Fibroblast of skin of right biceps (primary cell): ENCODE measurements at regions not wholly inside any gene's neighbourhood (a gene's known extent, or its start where the extent isn't known, plus 50 kb on each side); places are given as distances from the start of the nearest gene placed in this dataset.
A peak's percentile ranks its signal among the peaks of the same experiment; 100 is the strongest.
"Not testable (repeated sequence)": the region's sequence is repeated elsewhere in the genome, so short reads cannot be mapped to it uniquely, and the experiment has no call there.

Source experiments
- DNase-seq: peaks from one replicate; pipeline ENCODE4 v3.0.0-alpha.2; 2013

DNA sequence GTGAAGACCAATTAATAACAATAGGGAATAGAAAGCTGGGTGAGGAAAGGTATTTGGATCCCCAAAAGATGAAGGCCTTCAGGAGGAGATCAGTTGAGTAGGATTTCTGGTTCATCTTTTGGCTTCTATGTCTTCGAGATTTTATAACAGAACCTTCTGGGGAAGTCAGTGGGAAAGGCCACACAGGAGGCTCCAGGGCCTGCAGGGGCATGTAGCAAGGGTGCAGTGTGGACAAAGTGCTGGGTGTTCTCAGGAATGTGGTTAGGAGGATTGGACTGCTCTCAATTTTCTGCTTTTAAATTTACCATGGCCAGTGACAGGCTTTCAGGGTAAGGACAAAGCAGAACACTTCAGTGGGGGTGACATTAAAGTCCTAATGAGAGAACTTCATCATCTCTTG lies 378.0 kb downstream of the CCSER2 start:
- DNase-seq: no peak

DNA sequence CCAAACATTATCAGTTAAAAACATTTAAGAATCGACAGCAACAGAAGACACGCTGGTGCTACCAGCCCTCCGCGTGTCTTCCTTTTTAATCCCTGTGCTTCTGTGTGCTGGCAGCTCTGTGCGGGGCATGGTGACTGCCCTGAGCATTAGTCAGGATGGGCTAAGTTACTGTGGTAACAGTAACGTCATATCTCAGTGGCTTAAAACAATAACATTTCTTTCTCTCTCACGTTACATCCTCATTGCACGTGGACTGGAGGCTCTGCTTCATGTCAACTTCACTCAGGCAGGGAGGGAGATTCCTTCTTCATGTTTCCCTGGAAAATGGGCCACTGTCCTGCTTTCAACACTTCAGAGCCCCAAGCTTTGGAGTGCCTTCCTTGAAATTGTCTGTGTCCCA lies 378.5 kb downstream of the CCSER2 start:
- no peak for DNase-seq

DNA sequence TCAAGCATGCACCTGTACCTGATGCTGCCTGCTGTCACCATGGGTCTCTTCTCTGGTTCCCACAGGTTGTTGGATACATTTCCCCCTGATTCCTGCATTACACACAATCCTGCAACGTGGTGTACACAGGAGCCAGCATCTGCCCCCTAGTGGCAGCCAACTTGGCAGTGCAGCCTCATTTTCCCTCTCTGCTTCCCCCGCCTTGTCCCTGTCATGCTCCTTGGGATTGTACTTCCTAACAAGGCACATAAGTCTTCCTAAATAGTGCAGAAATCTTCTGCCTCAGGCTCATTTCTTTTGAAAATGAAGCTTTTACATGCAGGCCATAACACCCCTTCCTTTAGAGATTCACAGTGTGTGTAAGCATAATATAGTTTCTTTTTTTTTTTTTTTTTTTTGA lies 387.5 kb downstream of the CCSER2 start:
- peak; percentile 1 for DNase-seq

DNA sequence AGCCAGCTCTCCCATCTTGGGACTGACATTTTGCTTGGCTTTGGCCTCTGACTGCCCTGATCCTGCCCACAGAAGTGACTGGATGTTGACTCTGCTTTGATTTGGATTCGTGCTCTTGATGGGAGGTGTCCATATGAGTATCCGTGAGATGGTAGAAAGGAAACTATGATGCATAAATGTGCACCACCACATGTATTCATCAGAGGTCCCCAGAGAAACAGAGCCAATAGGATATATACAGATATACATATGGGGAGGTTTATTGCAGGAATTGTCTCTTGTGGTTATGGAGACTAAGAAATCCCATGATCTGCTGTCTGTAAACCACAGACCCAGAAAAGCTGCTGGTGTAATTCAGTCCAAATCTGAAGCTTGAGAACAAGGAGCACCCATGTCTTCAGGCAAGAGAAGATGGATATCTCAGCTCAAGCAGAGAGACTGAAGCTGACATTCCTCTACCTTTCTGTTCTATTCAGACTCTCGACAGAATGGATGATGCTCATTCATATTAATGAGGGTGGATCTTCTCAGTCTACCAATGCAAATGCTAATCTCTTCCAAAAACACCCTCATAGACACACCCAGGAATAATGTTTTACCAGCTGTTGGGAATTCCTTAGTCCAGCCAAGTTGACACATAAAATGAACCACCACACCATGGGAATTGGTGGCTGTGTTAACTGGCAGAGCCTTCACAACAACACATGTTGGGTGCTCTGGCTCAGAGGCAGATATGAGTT lies 390.7 kb downstream of the CCSER2 start:
- DNase-seq: no peak

DNA sequence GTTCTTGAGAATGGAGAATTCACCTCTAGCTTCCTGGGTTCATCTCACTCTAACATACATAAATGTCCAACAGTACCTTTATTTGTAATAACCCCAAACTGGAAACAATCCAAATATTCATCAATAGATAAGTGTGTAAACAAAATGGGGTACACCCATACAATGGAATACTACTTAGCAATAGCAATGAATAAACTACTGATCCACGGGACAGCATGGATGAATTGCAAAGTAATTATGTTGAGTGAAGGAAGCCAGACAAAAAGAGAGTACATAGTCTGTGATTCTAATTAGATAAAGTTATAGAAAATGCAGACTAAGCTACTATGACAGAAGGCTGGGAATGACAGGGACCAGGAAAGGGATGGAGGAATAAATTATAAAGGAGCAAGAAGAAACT lies 391.3 kb downstream of the CCSER2 start:
- DNase-seq: no peak

DNA sequence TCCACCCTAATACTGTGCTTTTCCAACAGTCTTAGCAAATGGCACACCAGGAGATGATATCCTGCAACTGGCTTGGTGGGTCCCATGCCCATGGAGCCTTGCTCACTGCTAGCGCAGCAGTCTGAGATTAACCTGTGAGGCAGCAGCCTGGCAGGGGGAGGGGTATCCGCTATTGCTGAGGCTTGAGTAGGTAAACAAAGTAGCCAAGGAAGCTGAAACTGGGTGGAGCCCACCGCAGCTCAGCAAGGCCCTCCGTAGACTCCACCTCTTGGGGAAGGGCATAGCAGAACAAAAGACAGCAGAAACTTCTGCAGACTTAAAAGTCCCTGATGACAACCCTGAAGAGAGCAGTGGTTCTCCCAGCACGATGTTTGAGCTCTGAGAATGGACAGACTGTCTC lies 399.0 kb downstream of the CCSER2 start:
- DNase-seq: no peak

DNA sequence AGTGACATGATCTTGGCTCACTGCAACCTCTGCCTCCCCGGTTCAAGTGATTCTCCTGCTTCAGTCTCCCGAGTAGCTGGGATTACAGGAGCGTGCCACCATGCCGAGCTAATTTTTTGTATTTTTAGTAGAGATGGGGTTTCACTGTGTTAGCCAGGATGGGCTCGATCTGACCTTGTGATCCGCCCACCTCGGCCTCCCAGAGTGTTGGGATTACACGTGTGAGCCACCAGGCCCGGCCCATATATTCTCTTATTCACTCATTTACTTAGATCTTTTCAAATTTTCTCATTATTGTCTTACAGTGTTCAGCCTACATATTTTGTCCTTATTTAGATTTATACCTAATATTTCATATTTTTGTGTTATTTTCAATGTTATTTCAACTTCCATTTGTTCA lies 410.7 kb downstream of the CCSER2 start:
- DNase-seq: not testable (repeated sequence)

DNA sequence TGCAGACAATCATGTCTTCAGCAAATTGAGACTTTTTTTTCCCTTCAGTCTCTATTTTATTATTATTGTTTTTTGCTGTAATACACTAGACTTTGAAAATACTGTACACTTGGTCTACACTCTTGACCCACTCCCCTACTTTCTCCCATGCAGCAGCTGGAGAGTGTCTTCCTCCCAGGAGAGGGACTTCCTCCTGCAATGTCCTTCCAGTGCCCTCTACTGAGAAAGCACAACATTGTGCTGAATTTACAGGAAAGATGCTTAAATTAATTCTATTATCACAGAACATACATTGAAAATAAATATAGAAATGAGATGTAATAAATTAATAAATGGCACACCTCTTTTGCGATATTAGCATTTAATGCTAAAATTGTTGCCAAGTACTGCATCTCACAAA lies 411.3 kb downstream of the CCSER2 start:
- no peak for DNase-seq

DNA sequence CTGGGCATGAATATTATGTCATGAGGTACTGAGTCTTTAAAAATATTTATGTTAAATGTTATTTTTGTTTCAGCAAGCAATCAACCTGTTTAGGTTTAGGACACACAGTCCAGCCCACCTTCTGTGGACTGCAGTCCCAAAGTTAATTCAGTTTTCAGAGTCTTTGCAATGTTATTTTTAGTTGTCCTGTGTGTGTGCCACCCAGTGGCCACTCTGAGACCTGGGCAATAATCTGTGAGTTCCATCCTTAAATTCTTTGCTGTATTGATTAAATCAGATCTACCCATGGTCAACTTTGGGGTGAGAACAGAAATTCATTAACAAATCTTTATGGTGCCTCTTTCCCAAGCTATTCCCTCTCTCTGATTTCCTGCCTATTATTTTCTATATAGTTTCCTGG lies 415.1 kb downstream of the CCSER2 start:
- no peak for DNase-seq

DNA sequence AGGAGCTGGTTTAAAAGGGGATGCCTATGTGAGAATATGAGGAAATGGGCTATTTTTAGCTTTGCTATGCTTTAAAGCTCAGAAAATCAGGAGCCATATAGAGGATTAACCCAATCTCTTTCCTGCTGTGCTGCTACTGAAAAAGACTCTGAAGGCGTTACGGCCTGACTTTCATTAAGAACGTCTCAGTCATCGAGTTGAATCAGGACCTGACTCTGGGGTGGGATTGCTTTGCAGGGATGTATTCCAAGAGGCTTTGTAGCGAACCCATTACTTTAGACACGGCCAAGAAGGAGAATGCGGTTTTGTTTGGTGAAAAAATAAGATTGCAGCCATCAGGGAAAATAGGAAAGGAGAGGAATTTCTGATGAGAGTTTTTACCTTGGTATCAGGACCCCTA lies 426.9 kb downstream of the CCSER2 start:
- DNase-seq: no peak

DNA sequence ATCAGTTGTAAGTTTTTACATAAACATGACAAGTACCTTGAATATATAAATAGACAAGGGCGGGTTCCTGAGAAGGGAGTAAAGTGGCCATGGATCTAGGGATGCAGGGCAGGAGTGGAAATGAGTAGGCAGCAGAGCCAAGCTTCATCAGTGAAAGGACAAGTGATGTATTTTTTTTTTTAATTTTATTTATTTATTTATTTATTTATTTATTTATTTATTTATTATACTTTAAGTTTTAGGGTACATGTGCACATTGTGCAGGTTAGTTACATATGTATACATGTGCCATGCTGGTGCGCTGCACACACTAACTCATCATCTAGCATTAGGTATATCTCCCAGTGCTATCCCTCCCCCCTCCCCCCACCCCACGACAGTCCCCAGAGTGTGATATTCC lies 428.3 kb downstream of the CCSER2 start:
- DNase-seq: not testable (repeated sequence)

DNA sequence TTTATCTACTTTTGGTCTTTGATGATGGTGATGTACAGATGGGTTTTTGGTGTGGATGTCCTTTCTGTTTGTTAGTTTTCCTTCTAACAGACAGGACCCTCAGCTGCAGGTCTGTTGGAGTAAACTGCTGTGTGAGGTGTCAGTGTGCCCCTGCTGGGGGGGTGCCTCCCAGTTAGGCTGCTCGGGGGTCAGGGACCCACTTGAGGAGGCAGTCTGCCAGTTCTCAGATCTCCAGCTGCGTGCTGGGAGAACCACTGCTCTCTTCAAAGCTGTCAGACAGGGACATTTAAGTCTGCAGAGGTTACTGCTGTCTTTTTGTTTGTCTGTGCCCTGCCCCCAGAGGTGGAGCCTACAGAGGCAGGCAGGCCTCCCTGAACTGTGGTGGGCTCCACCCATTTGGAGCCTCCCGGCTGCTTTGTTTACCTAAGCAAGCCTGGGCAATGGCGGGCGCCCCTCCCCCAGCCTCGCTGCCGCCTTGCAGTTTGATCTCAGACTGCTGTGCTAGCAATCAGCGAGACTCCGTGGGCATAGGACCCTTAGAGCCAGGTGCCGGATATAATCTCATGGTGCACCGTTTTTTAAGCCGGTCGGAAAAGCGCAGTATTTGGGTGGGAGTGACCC lies 433.7 kb downstream of the CCSER2 start:
- DNase-seq: not testable (repeated sequence)

DNA sequence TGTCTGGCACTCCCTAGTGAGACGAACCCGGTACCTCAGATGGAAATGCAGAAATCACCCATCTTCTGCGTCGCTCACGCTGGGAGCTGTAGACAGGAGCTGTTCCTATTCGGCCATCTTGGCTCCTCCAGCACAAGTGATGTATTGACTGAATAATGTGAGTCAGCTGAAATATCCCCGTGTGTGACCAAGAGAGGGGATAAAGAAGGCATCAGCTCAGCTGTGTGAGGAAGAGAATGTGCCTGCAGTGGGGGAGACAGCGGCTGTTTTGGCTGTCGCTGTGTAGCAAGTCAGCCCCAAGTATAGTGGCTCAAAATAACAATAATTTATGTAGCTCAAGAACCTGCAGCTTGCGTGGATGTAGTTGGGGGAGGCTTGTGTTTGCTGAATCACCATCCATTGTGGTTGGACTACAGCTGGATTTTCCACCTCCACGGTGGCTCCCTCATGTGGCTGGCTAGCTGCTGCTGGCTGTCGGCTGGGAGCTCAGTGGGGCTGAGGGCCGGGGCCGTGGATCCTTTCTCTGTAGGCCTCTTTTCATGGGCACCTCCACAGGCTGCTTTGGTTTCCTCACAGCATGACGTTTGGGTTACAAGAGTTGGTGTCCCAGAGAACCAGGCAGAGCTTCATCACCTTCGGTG lies 434.5 kb downstream of the CCSER2 start:
- DNase-seq: no peak

DNA sequence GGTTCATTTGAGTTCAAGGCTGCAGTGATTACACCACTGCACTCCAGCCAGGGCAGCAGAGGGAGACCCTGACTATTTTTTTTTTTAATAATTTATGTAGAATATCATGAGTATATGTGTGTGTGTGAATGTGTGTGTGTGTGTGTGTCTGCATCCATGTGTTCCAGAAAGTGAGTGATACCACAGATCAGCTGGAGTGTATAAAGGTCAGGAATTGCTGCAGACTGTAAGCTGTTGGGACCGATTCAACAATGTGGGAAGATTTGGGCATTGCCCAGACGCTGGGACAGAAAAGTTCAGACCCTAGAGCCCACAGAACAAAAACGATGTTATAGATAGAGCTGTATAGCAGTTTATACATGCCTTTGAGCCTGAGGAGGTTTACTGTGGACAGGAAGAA lies 435.6 kb downstream of the CCSER2 start:
- no peak for DNase-seq

DNA sequence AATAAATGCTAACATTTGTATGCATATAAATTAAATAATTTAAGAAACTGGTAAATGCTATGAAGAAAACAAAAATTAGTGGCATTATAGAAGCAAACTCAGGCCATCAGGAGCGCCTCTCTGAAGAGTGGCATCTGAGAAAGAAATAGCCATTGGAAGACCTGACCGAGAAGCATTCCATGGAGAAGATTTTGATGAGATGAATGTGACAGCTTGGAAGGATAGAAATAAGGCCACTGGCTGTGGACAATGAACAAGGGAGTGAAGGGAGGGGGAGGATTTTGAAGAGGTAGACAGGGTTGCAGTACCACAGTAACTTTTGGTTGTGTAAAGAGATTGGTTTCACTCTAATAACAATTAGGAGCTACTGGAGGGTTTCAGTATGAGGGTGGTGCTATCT lies 436.7 kb downstream of the CCSER2 start:
- DNase-seq: no peak

DNA sequence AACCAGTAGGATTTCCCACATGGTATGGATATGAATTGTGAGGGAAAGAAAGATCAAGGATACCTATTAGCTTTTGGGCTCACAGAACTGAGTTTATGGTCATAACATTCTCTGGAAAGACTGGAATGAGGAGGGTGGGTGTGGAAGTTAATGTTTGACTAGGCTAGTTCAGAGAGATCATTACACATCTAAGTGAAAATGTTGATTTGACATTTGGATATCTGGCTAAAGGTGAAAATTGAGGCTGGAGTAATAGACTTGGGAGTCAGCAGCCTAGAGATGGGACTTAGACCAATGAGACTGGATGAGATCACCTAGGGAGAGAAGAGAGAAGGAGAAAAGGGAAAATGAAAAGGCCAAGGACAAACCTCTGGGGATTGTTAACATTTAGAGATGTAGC lies 437.3 kb downstream of the CCSER2 start:
- DNase-seq: no peak

DNA sequence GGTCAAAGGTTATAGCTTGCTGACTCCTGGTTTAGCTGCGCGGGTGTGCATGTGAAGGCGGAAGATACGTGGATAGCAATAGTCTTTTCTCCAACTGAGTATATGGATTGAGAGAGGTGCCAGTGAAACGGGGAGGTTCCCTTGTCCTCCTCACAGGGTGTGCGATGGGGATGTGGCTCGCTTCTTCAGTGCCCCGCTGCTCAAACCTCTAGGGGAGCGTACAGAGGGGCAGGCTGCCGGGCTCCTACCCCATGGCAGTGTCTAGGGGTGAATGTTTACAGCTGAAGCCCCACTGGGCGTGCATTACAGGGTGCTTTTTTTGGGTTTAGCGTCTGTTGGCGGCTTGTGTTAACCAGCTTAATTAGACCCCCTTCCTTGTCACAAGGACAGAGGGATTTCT lies 438.5 kb downstream of the CCSER2 start:
- no peak for DNase-seq

DNA sequence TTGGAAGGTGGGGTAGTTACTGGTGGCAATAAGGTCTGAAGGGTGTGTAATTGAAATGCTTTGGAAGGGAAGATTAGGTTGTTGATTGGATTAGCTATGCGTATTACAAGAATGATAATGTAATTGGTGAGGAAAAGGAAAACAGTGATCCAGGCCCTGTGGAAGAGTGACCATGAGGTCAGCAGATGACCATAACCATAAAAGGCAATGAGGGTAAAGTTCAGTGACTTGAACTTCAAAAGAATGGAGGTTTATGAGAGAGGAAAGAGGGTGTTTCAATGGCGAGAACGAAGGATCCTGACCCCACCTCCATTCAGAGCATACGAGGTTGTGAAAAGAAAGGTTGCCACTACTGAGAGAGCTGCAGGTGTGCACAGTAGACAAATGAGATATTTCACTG lies 439.7 kb downstream of the CCSER2 start:
- no peak for DNase-seq

DNA sequence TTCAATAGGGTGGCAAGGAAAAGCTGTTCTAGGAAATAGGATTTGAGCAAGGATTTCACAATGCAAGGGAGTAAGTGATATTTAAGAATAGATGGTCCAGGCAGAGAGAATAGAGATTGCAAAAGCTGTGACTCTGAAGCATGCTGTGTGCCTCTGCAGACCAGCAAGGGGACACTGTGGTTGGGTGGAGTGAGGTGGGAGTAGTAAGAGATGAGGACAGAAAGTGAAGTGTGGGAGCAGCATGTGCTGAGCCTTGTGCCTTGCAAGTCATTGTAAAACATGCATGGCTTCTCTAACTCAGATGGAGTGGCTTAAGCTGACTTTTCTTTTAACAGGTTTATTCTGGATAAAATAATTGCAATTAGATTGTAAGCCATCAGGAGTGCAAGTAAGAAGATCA lies 442.4 kb downstream of the CCSER2 start:
- no peak for DNase-seq

DNA sequence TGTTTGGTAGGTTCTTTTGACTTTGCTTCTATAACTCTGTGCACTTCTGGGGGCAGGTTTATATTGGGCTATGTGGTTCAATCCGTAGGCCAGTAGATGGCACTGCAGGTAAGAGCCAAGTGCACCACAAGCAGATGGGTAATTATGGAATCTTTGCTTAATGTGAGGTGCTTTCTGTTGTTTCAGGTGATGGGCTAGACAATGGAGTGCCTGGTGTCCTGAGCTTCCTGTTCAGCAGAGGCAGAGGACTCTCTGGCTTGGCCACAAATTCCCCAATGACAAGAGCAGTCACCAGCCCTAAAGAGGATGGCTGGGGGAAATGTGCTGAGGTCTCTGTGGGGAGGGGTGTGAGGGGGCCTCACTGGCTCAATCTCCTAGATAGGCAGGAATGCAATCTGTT lies 455.0 kb downstream of the CCSER2 start:
- peak; percentile 19 for DNase-seq

DNA sequence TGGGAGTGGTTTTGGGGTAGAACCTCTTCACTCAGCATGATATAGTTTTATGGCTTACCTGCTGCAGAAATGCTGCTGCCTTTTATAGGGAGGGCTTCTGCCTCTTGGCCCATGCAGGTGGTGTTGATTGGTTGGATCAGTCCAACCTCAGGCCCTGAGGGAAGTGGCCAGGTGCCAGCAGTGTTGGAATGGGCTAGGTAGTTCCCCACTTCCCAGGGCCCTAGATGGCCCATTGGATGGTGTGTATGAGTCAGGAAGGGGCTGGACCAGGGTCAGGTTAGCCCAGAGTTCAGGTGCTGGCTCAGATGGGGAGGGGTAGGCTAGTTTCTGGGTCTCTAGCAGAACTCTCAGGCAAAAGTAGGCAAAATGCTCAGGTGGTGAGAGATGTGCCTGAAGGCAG lies 455.5 kb downstream of the CCSER2 start:
- no peak for DNase-seq

DNA sequence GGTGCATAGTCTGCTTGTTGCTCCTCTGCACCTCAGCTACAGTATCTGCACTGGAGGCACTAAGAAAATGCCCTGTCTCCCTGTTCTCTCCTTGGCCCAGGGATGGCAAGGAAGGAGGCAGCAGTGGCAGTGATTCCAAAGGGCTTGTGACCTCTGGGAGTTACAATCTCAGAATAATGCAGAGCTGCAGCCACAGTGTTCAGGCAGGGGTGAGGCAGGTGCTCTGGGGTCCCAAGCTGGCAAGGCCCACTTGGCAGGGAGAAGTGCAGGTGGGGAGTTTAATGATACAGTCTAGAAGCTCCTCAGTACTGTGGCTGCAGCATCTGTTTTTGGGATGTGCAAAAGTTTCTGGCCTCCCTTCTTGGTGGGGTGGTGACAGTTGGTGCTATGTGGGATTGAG lies 456.4 kb downstream of the CCSER2 start:
- DNase-seq: no peak

DNA sequence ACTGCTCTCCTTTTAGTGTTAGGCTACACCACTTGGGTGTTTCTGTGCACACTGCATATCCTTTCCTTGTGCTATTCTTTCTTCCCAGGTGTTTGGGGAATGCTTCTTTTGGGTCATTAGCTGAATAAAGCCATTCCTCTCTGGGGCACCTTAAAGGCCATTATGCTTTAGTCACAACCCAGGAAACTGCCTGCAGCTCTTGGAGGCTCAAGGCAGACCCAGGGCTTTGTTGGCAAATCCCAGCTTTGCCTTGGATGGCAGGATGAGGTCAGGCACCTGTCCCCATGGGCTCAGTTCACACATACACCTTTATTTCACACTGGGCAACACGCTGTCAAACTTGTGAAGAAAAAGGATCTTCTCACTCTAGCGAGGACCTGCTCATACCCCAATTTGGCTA lies 460.6 kb downstream of the CCSER2 start:
- no peak for DNase-seq

DNA sequence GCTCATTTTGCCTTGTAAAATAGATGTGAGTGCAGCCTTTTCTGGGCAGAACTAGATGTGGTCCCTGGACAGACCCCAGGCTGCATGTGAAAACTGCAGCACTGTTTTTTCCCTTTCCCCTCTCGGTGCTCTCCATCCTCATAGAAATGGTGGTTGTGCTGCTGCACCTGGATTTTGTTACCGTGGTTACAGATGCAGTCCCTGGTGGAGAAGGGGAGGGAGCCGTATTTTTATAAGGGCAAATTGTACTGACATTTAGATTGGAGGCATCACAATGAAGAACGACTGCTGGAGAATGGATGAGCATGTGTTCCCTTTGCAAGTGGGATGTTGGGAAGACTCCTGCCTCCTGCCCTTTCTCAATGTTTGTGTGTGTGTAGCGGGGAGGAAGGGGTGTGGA lies 469.9 kb downstream of the CCSER2 start:
- no peak for DNase-seq

DNA sequence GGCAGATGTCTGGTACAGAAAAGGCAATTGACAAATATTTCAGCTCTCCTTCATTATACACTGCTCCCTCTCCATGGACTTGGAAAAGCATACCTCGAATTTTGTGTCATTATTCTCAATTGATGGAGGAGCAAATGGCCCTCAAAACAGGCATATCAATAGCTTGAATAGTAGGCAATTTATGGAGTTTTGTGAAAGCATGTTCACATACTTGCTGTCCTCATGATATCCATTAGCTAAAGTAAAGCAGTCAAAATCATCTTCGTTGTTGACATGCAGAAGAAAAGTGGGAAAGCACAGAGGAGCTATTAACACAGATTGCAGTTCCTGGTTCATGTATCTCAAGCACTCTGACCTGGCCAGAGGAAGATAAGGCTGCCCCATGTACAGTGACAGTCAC lies 472.8 kb downstream of the CCSER2 start:
- no peak for DNase-seq
